Progenitor cell of endocrine pancreas (in vitro differentiated cells): ENCODE measurements at regions not wholly inside any gene's neighbourhood (a gene's known extent, or its start where the extent isn't known, plus 50 kb on each side); places are given as distances from the start of the nearest gene placed in this dataset.

ENCODE experiments used
- DNase-seq: peaks from one replicate; pipeline ENCODE4 v3.0.0; 2021; ENCODE audit warnings: low spot score; ENCODE audit not compliant: unreplicated experiment
- H3K27ac Mint-ChIP-seq: 2 replicates; pipeline ENCODE4 v1.8.0; 2021; ENCODE audit warnings: mild to moderate bottlenecking, moderate library complexity, mixed read lengths
- H3K27me3 Mint-ChIP-seq: 2 replicates; pipeline ENCODE4 v1.8.0; 2021; ENCODE audit warnings: mixed read lengths
- H3K36me3 Mint-ChIP-seq: 2 replicates; pipeline ENCODE4 v1.8.0; 2022; ENCODE audit warnings: mixed read lengths; ENCODE audit not compliant: insufficient read depth
- H3K4me1 Mint-ChIP-seq: 2 replicates; pipeline ENCODE4 v1.8.0; 2021; ENCODE audit warnings: low read depth, mixed read lengths
- H3K4me3 Mint-ChIP-seq: 2 replicates; pipeline ENCODE4 v1.8.0; 2021; ENCODE audit warnings: low read depth, mild to moderate bottlenecking, moderate library complexity, mixed read lengths
- H3K9me3 Mint-ChIP-seq: 2 replicates; pipeline ENCODE4 v1.8.0; 2021; ENCODE audit warnings: low read depth, mixed read lengths
- TF ChIP-seq, protein P1 (sequence below): fragments of 200-600 bp; sonication (generic); IDR thresholded peaks from one replicate; pipeline ENCODE4 v1.5.0; 2021; ENCODE audit warnings: antibody characterized with exemption, mild to moderate bottlenecking; ENCODE audit not compliant: unreplicated experiment

- H3K27me3 Mint-ChIP-seq: peaks cover 11% of the 10 kb centered on the region
- H3K36me3 Mint-ChIP-seq: no peaks in the 10 kb centered on the region
- TF ChIP-seq, protein P1, sequence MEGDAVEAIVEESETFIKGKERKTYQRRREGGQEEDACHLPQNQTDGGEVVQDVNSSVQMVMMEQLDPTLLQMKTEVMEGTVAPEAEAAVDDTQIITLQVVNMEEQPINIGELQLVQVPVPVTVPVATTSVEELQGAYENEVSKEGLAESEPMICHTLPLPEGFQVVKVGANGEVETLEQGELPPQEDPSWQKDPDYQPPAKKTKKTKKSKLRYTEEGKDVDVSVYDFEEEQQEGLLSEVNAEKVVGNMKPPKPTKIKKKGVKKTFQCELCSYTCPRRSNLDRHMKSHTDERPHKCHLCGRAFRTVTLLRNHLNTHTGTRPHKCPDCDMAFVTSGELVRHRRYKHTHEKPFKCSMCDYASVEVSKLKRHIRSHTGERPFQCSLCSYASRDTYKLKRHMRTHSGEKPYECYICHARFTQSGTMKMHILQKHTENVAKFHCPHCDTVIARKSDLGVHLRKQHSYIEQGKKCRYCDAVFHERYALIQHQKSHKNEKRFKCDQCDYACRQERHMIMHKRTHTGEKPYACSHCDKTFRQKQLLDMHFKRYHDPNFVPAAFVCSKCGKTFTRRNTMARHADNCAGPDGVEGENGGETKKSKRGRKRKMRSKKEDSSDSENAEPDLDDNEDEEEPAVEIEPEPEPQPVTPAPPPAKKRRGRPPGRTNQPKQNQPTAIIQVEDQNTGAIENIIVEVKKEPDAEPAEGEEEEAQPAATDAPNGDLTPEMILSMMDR: no peak
- DNase-seq: no peak
- H3K27ac Mint-ChIP-seq: no peak overlapping the region
- peaks cover 18% of the 10 kb centered on the region for H3K9me3 Mint-ChIP-seq
- no peaks in the 10 kb centered on the region for H3K4me1 Mint-ChIP-seq
- H3K4me3 Mint-ChIP-seq: no peak overlapping the region
Observed at GRCh38 chr10:108244443-108245228, 1080.1 kb upstream of the SORCS1 start.

DNA sequence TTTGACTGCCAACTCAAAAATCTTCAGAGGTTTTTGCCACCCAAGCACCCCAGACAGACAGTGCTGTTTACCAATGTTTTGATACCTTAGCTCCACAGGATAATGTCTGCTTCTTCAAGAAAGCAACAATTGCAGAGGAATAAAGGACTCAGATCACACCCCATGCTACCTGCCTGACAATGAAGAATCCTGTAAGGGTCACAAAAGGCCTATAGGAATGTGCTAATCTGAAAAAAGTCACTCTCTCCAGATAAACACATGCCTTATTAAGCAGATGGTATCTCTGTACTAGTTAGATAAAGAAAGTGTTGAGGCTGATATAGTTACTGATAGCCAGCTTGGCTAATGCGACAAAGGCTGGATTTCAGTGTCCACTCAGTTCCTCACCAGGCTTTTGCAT is 1076.7 kb upstream of the SORCS1 start:
- no peak for DNase-seq
- no peak overlapping the region for H3K27ac Mint-ChIP-seq

GRCh38 chr10:108238261-108238660 is 1073.8 kb upstream of the SORCS1 start:
- TF ChIP-seq, protein P1: no peak
- no peaks in the 10 kb centered on the region for H3K4me1 Mint-ChIP-seq
- no peak for DNase-seq
- peaks cover 34% of the 10 kb centered on the region for H3K27me3 Mint-ChIP-seq
- H3K36me3 Mint-ChIP-seq: no peaks in the 10 kb centered on the region
- peaks cover 3% of the 10 kb centered on the region for H3K9me3 Mint-ChIP-seq
- H3K4me3 Mint-ChIP-seq: no peak overlapping the region
- no peak overlapping the region for H3K27ac Mint-ChIP-seq

More for the DNA sequence above, 1076.7 kb upstream of the SORCS1 start:
- no peaks in the 10 kb centered on the region for H3K36me3 Mint-ChIP-seq
- H3K9me3 Mint-ChIP-seq: peaks cover 7% of the 10 kb centered on the region
- no peaks in the 10 kb centered on the region for H3K4me1 Mint-ChIP-seq
- peaks cover 31% of the 10 kb centered on the region for H3K27me3 Mint-ChIP-seq
- TF ChIP-seq, protein P1: no peak
- no peak overlapping the region for H3K4me3 Mint-ChIP-seq

DNA sequence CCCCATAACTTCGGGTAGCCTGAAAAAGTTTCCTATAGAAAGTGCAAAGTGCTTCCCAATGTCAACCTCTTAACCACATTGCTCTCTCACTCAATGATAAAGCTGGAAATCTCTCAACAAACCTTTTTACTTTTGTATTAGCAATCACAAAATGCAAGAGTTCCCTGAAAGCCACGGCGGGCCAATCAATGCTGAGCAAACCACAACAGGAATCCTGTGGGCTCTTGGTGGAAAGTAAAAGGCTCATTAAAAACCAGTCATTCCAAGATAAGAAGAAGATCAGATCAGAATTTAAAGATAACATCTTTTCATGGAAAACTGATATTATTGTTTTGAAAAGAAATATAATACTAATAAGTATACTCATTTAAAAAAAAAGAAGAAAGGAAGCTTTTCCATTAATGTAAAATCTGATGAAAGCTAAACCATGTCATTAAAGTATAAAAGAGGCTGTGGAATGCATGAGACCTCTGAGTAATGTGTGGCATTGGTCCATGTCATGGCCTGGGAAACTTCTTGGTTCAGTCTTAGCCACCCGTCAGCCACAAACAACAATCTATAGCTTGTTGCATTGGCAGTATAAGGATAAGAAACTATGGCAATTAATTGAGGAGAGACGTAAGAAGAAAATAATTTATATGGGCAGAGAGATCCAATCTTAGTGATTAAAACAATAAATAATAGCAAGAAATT is 1066.1 kb upstream of the SORCS1 start:
- DNase-seq: no peak
- no peak overlapping the region for H3K27ac Mint-ChIP-seq
- H3K36me3 Mint-ChIP-seq: peaks cover 2% of the 10 kb centered on the region
- peaks cover 11% of the 10 kb centered on the region for H3K4me1 Mint-ChIP-seq
- H3K9me3 Mint-ChIP-seq: peaks cover 2% of the 10 kb centered on the region
- peaks cover 8% of the 10 kb centered on the region for H3K27me3 Mint-ChIP-seq
- H3K4me3 Mint-ChIP-seq: no peak overlapping the region
- TF ChIP-seq, protein P1: no peak

GRCh38 chr10:108208732-108209131 is 1044.2 kb upstream of the SORCS1 start:
- DNase-seq: no peak
- TF ChIP-seq, protein P1: no peak
- Mint-ChIP-seq H3K27me3 (no peaks in the 10 kb centered on the region), H3K4me3 (no peak overlapping the region), H3K36me3 (peaks cover 1% of the 10 kb centered on the region), H3K27ac (no peak overlapping the region), H3K9me3 (peaks cover 11% of the 10 kb centered on the region), H3K4me1 (no peaks in the 10 kb centered on the region)
